Liver (tissue), 8 donors: ENCODE measurements at regions not wholly inside any gene's neighbourhood (a gene's known extent, or its start where the extent isn't known, plus 50 kb on each side); places are given as distances from the start of the nearest gene placed in this dataset.
"Not testable (repeated sequence)": the region's sequence is repeated elsewhere in the genome, so short reads cannot be mapped to it uniquely, and the experiment has no call there.

Source experiments
- DNase-seq: peaks from one replicate; pipeline ENCODE4 v3.0.0-alpha.2; 2017; ENCODE audit warnings: low spot score
- H3K27ac ChIP-seq, 2 donors: one replicate each; pipeline ENCODE4 v1.7.0; 2013; ENCODE audit warnings: inconsistent platforms in 2 of 2, low read length in 2 of 2, control low read depth in 1 of 2, low read depth in 1 of 2, mild to moderate bottlenecking in 1 of 2
- H3K27me3 ChIP-seq, 4 donors: one replicate each; pipeline versions ENCODE4 v1.6.1 to v1.7.0; 2013; ENCODE audit warnings: low read length in 3 of 4, inconsistent platforms in 1 of 4, mild to moderate bottlenecking in 1 of 4, moderate library complexity in 1 of 4; ENCODE audit not compliant: control insufficient read depth in 4 of 4, insufficient read depth in 4 of 4
- H3K36me3 ChIP-seq, 4 donors: one replicate each; pipeline versions ENCODE4 v1.6.1 to v1.7.0; 2013; ENCODE audit warnings: low read length in 3 of 4, mild to moderate bottlenecking in 3 of 4, low read depth in 1 of 4, moderate library complexity in 1 of 4; ENCODE audit not compliant: control insufficient read depth in 4 of 4, insufficient read depth in 3 of 4
- H3K4me1 ChIP-seq, 4 donors: one replicate each; pipeline versions ENCODE4 v1.6.1 to v1.7.0; 2013; ENCODE audit warnings: low read length in 3 of 4, mild to moderate bottlenecking in 3 of 4, moderate library complexity in 1 of 4; ENCODE audit not compliant: control insufficient read depth in 4 of 4, insufficient read depth in 4 of 4
- H3K4me3 ChIP-seq, 3 donors: one replicate each; pipeline versions ENCODE4 v1.6.1 to v1.7.0; 2013; ENCODE audit warnings: low read length in 3 of 3, control low read depth in 1 of 3, low read depth in 1 of 3, mild to moderate bottlenecking in 1 of 3
- H3K9ac ChIP-seq, 2 donors: one replicate each; pipeline ENCODE4 v1.7.0; 2013; ENCODE audit warnings: low read length in 2 of 2, mild to moderate bottlenecking in 2 of 2, moderate library complexity in 2 of 2, control low read depth in 1 of 2, low read depth in 1 of 2
- H3K9me3 ChIP-seq, 4 donors: one replicate each; pipeline versions ENCODE4 v1.6.1 to v1.7.0; 2013; ENCODE audit warnings: low read length in 3 of 4; ENCODE audit not compliant: control insufficient read depth in 4 of 4
- CTCF ChIP-seq: fragments of 150-350 bp; IDR thresholded peaks from 2 replicates; pipeline ENCODE4 v1.5.1; 2017; ENCODE audit warnings: improper control_type of control experiment, low read depth, low read length; ENCODE audit not compliant: missing input control
- EGR1 ChIP-seq, 2 donors: IDR thresholded peaks; 2 replicates each; pipeline ENCODE4 v1.6.1; 2016 to 2018; ENCODE audit warnings: antibody characterized with exemption in 2 of 2, low read depth in 2 of 2
- FOXA2 ChIP-seq: IDR thresholded peaks from 2 replicates; pipeline ENCODE4 v1.6.1; 2016; ENCODE audit warnings: antibody characterized with exemption
- GABPA ChIP-seq, 2 donors: IDR thresholded peaks in 1 of 2; conservative IDR thresholded peaks in 1 of 2; 2 replicates each; pipeline ENCODE4 v1.6.1; 2016; ENCODE audit warnings: antibody characterized with exemption in 2 of 2, mild to moderate bottlenecking in 1 of 2, moderate library complexity in 1 of 2
- HNF4A ChIP-seq, 2 donors: conservative IDR thresholded peaks; 2 replicates each; pipeline ENCODE4 v1.6.1; 2016; ENCODE audit warnings: antibody characterized with exemption in 2 of 2, mild to moderate bottlenecking in 2 of 2
- HNF4G ChIP-seq: IDR thresholded peaks from 2 replicates; pipeline ENCODE4 v1.6.1; 2016; ENCODE audit warnings: antibody characterized with exemption
- JUND ChIP-seq, 2 donors: IDR thresholded peaks; 2 replicates each; pipeline ENCODE4 v1.6.1; 2016; ENCODE audit warnings: antibody characterized with exemption in 2 of 2
- RAD21 ChIP-seq, 2 donors: IDR thresholded peaks; 2 replicates each; pipeline ENCODE4 v1.6.1; 2016; ENCODE audit warnings: antibody characterized with exemption in 2 of 2, mild to moderate bottlenecking in 2 of 2
- REST ChIP-seq: IDR thresholded peaks from 2 replicates; pipeline ENCODE4 v1.6.1; 2016; ENCODE audit warnings: antibody characterized with exemption, mild to moderate bottlenecking
- RXRA ChIP-seq, 2 donors: IDR thresholded peaks; 2 replicates each; pipeline ENCODE4 v1.6.1; 2017 to 2018; ENCODE audit warnings: antibody characterized with exemption in 2 of 2, mild to moderate bottlenecking in 1 of 2
- SP1 ChIP-seq: IDR thresholded peaks from 2 replicates; pipeline ENCODE4 v1.6.1; 2018; ENCODE audit warnings: antibody characterized with exemption, mild to moderate bottlenecking
- YY1 ChIP-seq: IDR thresholded peaks from 2 replicates; pipeline ENCODE4 v1.6.1; 2016; ENCODE audit warnings: antibody characterized with exemption, mild to moderate bottlenecking
- WGBS: extraction: QIAGEN DNeasy Blood & Tissue Kit; methylation state at CpG from one replicate; pipeline ENCODE4 v1.1.7; 2013; 5-methylcytosine and 5-hydroxymethylcytosine counted together
- TF ChIP-seq, protein P1 (sequence below): IDR thresholded peaks from 2 replicates; pipeline ENCODE4 v1.6.1; 2016; ENCODE audit warnings: antibody characterized with exemption
- TF ChIP-seq, protein P2 (sequence below): IDR thresholded peaks from 2 replicates; pipeline ENCODE4 v1.6.1; 2016; ENCODE audit warnings: antibody characterized with exemption
- donor health status: healthy.
- donor health status: healthy.
- donor health status: healthy.
- donor health status: healthy.
- donor health status: healthy.

- H3K27ac ChIP-seq: no peak overlapping the region
- H3K4me3 ChIP-seq: no peak overlapping the region
- H3K4me1 ChIP-seq: no peaks in the 10 kb centered on the region
- DNase-seq: no peak
- H3K9ac ChIP-seq: no peak overlapping the region
- 95% methylated on average over 4 of the region's 4 CpGs for WGBS
- H3K9me3 ChIP-seq: no peaks in the 10 kb centered on the region
- H3K27me3 ChIP-seq: no peaks in the 10 kb centered on the region
- TF ChIP-seq HNF4A (conservative IDR thresholded peaks at IDR 0.05) (no peak), REST (no peak), JUND (IDR thresholded peaks at IDR 0.05) (no peak), RAD21 (IDR thresholded peaks at IDR 0.05) (no peak), FOXA2 (no peak), RXRA (IDR thresholded peaks at IDR 0.05) (no peak), HNF4G (no peak), EGR1 (IDR thresholded peaks at IDR 0.05; ENCODE audit: low read depth in 2 of 2) (no peak), SP1 (no peak)
- TF ChIP-seq, protein P1, sequence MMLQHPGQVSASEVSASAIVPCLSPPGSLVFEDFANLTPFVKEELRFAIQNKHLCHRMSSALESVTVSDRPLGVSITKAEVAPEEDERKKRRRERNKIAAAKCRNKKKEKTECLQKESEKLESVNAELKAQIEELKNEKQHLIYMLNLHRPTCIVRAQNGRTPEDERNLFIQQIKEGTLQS: no peak
- TF ChIP-seq, protein P2, sequence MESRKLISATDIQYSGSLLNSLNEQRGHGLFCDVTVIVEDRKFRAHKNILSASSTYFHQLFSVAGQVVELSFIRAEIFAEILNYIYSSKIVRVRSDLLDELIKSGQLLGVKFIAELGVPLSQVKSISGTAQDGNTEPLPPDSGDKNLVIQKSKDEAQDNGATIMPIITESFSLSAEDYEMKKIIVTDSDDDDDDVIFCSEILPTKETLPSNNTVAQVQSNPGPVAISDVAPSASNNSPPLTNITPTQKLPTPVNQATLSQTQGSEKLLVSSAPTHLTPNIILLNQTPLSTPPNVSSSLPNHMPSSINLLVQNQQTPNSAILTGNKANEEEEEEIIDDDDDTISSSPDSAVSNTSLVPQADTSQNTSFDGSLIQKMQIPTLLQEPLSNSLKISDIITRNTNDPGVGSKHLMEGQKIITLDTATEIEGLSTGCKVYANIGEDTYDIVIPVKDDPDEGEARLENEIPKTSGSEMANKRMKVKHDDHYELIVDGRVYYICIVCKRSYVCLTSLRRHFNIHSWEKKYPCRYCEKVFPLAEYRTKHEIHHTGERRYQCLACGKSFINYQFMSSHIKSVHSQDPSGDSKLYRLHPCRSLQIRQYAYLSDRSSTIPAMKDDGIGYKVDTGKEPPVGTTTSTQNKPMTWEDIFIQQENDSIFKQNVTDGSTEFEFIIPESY: no peak
- H3K36me3 ChIP-seq: no peaks in the 10 kb centered on the region
Observed at GRCh38 chr2:59233920-59234319, 992.8 kb upstream of the FANCL start.

DNA sequence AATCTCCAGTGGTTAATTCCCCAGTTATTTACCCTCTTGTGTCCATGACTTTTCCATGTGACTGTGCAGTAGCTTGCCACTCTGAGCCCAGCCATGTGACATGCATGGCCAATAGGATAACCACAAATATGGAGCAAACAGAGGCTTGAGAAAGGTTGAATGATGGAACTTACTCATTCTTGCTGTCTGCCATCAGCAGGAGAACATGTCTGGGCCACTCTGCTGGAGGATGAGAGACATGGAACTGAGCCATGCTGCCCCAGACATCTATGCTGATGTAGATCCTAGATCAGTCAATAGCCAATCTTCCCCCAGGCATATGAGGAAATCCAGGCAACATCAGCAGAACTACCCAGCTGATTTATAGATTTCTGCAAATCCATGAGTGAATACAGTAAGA is 992.3 kb upstream of the FANCL start:
- no peak for DNase-seq
- Histone ChIP-seq H3K9me3 (no peaks in the 10 kb centered on the region), H3K27me3 (no peaks in the 10 kb centered on the region), H3K4me1 (no peaks in the 10 kb centered on the region), H3K9ac (no peak overlapping the region), H3K27ac (no peak overlapping the region), H3K4me3 (no peak overlapping the region), H3K36me3 (no peaks in the 10 kb centered on the region)
- TF ChIP-seq SP1 (no peak), YY1 (no peak), FOXA2 (no peak), RAD21 (IDR thresholded peaks at IDR 0.05) (no peak), HNF4A (conservative IDR thresholded peaks at IDR 0.05) (no peak)

GRCh38 chr2:59232394-59233165 is 991.5 kb upstream of the FANCL start:
- H3K4me3 ChIP-seq: no peak overlapping the region
- no peaks in the 10 kb centered on the region for H3K27me3 ChIP-seq
- no peak for DNase-seq
- no peaks in the 10 kb centered on the region for H3K4me1 ChIP-seq
- 85% methylated on average over 10 of the region's 10 CpGs for WGBS
- no peak overlapping the region for H3K27ac ChIP-seq
- no peak overlapping the region for H3K9ac ChIP-seq
- no peaks in the 10 kb centered on the region for H3K9me3 ChIP-seq
- H3K36me3 ChIP-seq: no peaks in the 10 kb centered on the region
- no peak for TF ChIP-seq GABPA (IDR thresholded peaks at IDR 0.05 in 1 of 2, conservative IDR thresholded peaks at IDR 0.05 in 1 of 2)
- TF ChIP-seq CTCF: no peak
- TF ChIP-seq FOXA2: no peak

DNA sequence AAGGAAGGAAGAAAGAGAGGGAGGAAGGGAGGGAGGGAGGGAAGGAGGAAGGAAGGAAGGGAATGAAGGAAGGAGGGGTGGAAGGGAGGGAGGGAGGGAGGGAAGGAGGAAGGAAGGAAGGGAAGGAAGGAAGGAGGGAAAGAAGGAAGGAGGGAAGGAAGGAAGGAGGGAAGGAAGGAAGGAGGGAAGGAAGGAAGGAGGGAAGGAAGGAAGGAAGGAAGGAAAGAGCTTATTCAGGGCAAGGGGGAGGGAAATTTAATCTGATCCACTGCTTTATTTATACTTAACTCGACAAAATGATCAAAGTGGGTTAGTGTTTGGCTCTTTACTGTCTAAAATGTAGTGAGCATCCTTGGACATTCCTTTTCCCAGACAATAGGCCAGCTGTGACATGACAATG is 985.2 kb upstream of the FANCL start:
- not testable (repeated sequence) for H3K9me3 ChIP-seq, DNase-seq, H3K27ac ChIP-seq, H3K9ac ChIP-seq, H3K36me3 ChIP-seq, H3K4me1 ChIP-seq, H3K27me3 ChIP-seq, H3K4me3 ChIP-seq
- 73% methylated on average over 1 of the region's 1 CpG for WGBS
